ENCODE measurements at regions not wholly inside any gene's neighbourhood (a gene's known extent, or its start where the extent isn't known, plus 50 kb on each side); places are given as distances from the start of the nearest gene placed in this dataset.

- TF ChIP-seq CTCF (IDR thresholded peaks at IDR 0.05) (no peak), ZNF138 (CRISPR knock-in tag; conservative IDR thresholded peaks at IDR 0.05) (no peak), PRRX2 (CRISPR knock-in tag; IDR thresholded peaks at IDR 0.05) (no peak), FOXJ3 (CRISPR knock-in tag; IDR thresholded peaks at IDR 0.05; ENCODE audit: borderline replicate concordance) (no peak), SP1 (CRISPR knock-in tag; conservative IDR thresholded peaks at IDR 0.05) (no peak), SOX15 (CRISPR knock-in tag; IDR thresholded peaks at IDR 0.05) (no peak), CBFB (CRISPR knock-in tag; IDR thresholded peaks at IDR 0.05; ENCODE audit: low read depth) (no peak), RELA (CRISPR knock-in tag; IDR thresholded peaks at IDR 0.05; ENCODE audit: borderline replicate concordance) (no peak), AFF4 (CRISPR knock-in tag; IDR thresholded peaks at IDR 0.05; ENCODE audit: borderline replicate concordance) (no peak), USF2 (CRISPR knock-in tag; IDR thresholded peaks at IDR 0.05) (no peak)
Measured at GRCh38 chr4:60840020-60840419, 360.1 kb upstream of the ADGRL3 start.

Measured in WTC11 (cell line).